Tibial nerve (tissue), 4 donors: ENCODE measurements at regions not wholly inside any gene's neighbourhood (a gene's known extent, or its start where the extent isn't known, plus 50 kb on each side); places are given as distances from the start of the nearest gene placed in this dataset.
"Not testable (repeated sequence)": the region's sequence is repeated elsewhere in the genome, so short reads cannot be mapped to it uniquely, and the experiment has no call there.

Source experiments
- DNase-seq, 2 donors: peaks; one replicate each; pipeline ENCODE4 v3.0.0-alpha.2; 2019; ENCODE audit warnings: low spot score in 2 of 2
- H3K27ac ChIP-seq, 4 donors: fragments of 200-600 bp; sonication (generic) in 3 of 4; one replicate each; pipeline ENCODE4 v1.5.1; 2017 to 2019; ENCODE audit warnings: mild to moderate bottlenecking in 1 of 4
- H3K27me3 ChIP-seq, 2 donors: fragments of 200-600 bp; sonication (generic) in 1 of 2; one replicate each; pipeline versions ENCODE4 v1.5.1 to v1.6.0; 2017 to 2019
- H3K36me3 ChIP-seq, 3 donors: fragments of 200-600 bp; sonication (generic); one replicate each; pipeline ENCODE4 v1.5.1; 2018 to 2019
- H3K4me1 ChIP-seq, 4 donors: fragments of 200-600 bp; sonication (generic) in 3 of 4; one replicate each; pipeline ENCODE4 v1.5.1; 2017 to 2019
- H3K4me3 ChIP-seq, 4 donors: fragments of 200-600 bp; sonication (generic) in 3 of 4; one replicate each; pipeline ENCODE4 v1.5.1; 2017 to 2019; ENCODE audit warnings: mild to moderate bottlenecking in 1 of 4, moderate library complexity in 1 of 4
- H3K9me3 ChIP-seq, 4 donors: fragments of 200-600 bp; sonication (generic) in 3 of 4; one replicate each; pipeline ENCODE4 v1.5.1; 2017 to 2019
- CTCF ChIP-seq, 5 experiments: fragments of 200-600 bp in 3 of 5; fragments of 450-650 bp in 2 of 5; sonication (generic) in 3 of 5; IDR thresholded peaks; one replicate each; pipeline ENCODE4 v1.5.1; 2016 to 2019; ENCODE audit warnings: antibody characterized with exemption in 5 of 5, mild to moderate bottlenecking in 3 of 5, moderate library complexity in 2 of 5
- EP300 ChIP-seq, 2 donors: sonication (generic); formaldehyde crosslinking; IDR thresholded peaks; one replicate each; pipeline ENCODE4 v1.6.1; 2017; ENCODE audit warnings: antibody characterized with exemption in 2 of 2, mild to moderate bottlenecking in 1 of 2
- POLR2A ChIP-seq, 2 donors: fragments of 450-650 bp; IDR thresholded peaks; one replicate each; pipeline ENCODE4 v1.6.1; 2017; ENCODE audit warnings: antibody characterized with exemption in 2 of 2, mild to moderate bottlenecking in 2 of 2, moderate library complexity in 2 of 2
- WGBS, 2 donors: methylation state at CpG; one replicate each; pipeline ENCODE4 v1.1.5; 2018; 5-methylcytosine and 5-hydroxymethylcytosine counted together

GRCh38 chr3:75395580-75396315 is 268.4 kb upstream of the FRG2C start:
- H3K4me1 ChIP-seq, result no peaks in the 10 kb centered on the region
- H3K9me3 ChIP-seq, result peaks cover 0 to 2% (median 0%) of the 10 kb centered on the region in 4 donors
- no peaks in the 10 kb centered on the region for H3K36me3 ChIP-seq
- 69 to 75% methylated on average over 29 to 45 of the region's 61 CpGs for WGBS, 2 donors
- peak overlapping the region in 1 of 4 donors; percentile 33 for H3K4me3 ChIP-seq
- H3K27me3 ChIP-seq, result no peaks in the 10 kb centered on the region
- H3K27ac ChIP-seq, result no peak overlapping the region
- no peak for TF ChIP-seq CTCF (IDR thresholded peaks at IDR 0.05)
- TF ChIP-seq POLR2A (IDR thresholded peaks at IDR 0.05), result no peak
- TF ChIP-seq EP300 (IDR thresholded peaks at IDR 0.05), result no peak
- no peak for DNase-seq

GRCh38 chr3:75396316-75396802 is 267.8 kb upstream of the FRG2C start:
- Histone ChIP-seq H3K27me3 (no peaks in the 10 kb centered on the region), H3K36me3 (no peaks in the 10 kb centered on the region), H3K27ac (no peak overlapping the region), H3K9me3 (peaks cover 0 to 2% (median 0%) of the 10 kb centered on the region in 4 donors), H3K4me3 (peak overlapping the region in 1 of 4 donors; percentile 33), H3K4me1 (no peaks in the 10 kb centered on the region)
- no peak for DNase-seq
- TF ChIP-seq EP300 (IDR thresholded peaks at IDR 0.05), result no peak
- no peak for TF ChIP-seq POLR2A (IDR thresholded peaks at IDR 0.05)
- no peak for TF ChIP-seq CTCF (IDR thresholded peaks at IDR 0.05)
- 59 to 72% methylated on average over 5 to 19 of the region's 29 CpGs for WGBS, 2 donors

GRCh38 chr3:75397486-75397885 is 266.6 kb upstream of the FRG2C start:
- H3K4me3 ChIP-seq, H3K36me3 ChIP-seq, H3K4me1 ChIP-seq, H3K27ac ChIP-seq, H3K9me3 ChIP-seq, DNase-seq, H3K27me3 ChIP-seq: not testable (repeated sequence)
- 92 to 93% methylated on average over 20 of the region's 20 CpGs for WGBS, 2 donors

GRCh38 chr3:75422101-75422945 is 241.8 kb upstream of the FRG2C start:
- H3K9me3 ChIP-seq, H3K4me3 ChIP-seq, H3K27me3 ChIP-seq: not testable (repeated sequence)
- Histone ChIP-seq H3K27ac (peak overlapping the region in 1 of 4 donors; percentile 2), H3K4me1 (peaks cover 0 to 10% (median 0%) of the 10 kb centered on the region in 4 donors), H3K36me3 (peaks cover 0 to 37% (median 4%) of the 10 kb centered on the region in 3 donors)
- 34 to 37% methylated on average over 18 of the region's 18 CpGs for WGBS, 2 donors
- TF ChIP-seq CTCF (IDR thresholded peaks at IDR 0.05), result peak; percentile 63 to 83 (median 68)
- peak in 1 of 2 donors; percentile 41 for DNase-seq

- H3K27me3 ChIP-seq, H3K27ac ChIP-seq, DNase-seq, H3K9me3 ChIP-seq, H3K4me3 ChIP-seq: not testable (repeated sequence)
- 91 to 96% methylated on average over 9 to 11 of the region's 11 CpGs for WGBS, 2 donors
- Histone ChIP-seq H3K36me3 (peaks cover 0 to 50% (median 4%) of the 10 kb centered on the region in 3 donors), H3K4me1 (peaks cover 0 to 20% (median 0%) of the 10 kb centered on the region in 4 donors)
These were observed 238.7 kb upstream of the FRG2C start for GRCh38 chr3:75425379-75425778.

GRCh38 chr3:75427486-75427885 is 236.6 kb upstream of the FRG2C start:
- Histone ChIP-seq H3K36me3 (peaks cover 0 to 67% (median 4%) of the 10 kb centered on the region in 3 donors), H3K4me1 (peaks cover 0 to 24% (median 0%) of the 10 kb centered on the region in 4 donors)
- 83% methylated on average over 4 to 9 of the region's 9 CpGs for WGBS, 2 donors
- H3K27me3 ChIP-seq, H3K27ac ChIP-seq, DNase-seq, H3K4me3 ChIP-seq, H3K9me3 ChIP-seq: not testable (repeated sequence)

- H3K27ac ChIP-seq, H3K4me3 ChIP-seq, H3K27me3 ChIP-seq, DNase-seq, H3K9me3 ChIP-seq: not testable (repeated sequence)
- Histone ChIP-seq H3K4me1 (peaks cover 0 to 25% (median 2%) of the 10 kb centered on the region in 4 donors), H3K36me3 (peaks cover 0 to 63% (median 4%) of the 10 kb centered on the region in 3 donors)
- 79 to 90% methylated on average over 5 of the region's 5 CpGs for WGBS, 2 donors
These were observed 236.2 kb upstream of the FRG2C start for GRCh38 chr3:75427906-75428305.
